ENCODE measurements at regions not wholly inside any gene's neighbourhood (a gene's known extent, or its start where the extent isn't known, plus 50 kb on each side); places are given as distances from the start of the nearest gene placed in this dataset.

DNA sequence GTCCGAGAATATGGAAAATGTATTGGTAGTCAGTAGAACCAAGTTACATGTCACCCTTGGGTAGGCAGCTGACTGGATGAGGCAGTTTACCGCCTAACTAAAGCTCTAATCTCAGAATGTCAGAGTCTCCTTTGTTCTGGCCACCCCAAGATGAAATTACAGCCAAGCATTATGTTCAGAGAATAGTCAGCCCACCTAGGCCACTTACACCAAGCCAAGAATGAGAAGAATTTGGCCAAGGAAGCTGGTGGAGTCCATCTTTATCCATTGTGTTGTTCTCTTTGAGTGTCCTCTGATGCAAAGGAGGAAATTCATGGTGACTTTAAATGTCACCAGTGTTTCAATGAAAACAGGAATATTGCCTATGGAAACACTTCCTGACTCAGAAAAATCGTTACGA lies 275.1 kb upstream of the MAP3K1 start:
- DNase-seq, result no peak

DNA sequence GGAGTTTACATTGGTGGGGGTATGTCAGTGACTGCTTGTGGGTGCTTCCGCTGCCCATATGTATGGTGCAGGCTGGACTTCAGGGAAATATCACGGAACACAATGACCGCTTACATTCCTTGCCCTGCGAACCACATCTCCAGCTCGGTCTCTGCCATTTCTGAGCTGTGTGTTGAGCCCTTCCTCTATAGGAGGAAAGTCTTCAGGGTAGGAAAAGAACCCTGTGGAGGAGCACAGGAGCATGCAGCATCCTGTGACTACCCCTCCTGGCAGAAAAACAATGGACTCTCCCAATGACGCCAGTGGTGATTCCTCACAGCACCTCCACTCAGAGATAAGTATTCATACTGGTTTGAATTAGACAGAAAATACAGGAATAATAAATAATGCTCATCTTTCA lies 276.8 kb upstream of the MAP3K1 start:
- no peak for DNase-seq

DNA sequence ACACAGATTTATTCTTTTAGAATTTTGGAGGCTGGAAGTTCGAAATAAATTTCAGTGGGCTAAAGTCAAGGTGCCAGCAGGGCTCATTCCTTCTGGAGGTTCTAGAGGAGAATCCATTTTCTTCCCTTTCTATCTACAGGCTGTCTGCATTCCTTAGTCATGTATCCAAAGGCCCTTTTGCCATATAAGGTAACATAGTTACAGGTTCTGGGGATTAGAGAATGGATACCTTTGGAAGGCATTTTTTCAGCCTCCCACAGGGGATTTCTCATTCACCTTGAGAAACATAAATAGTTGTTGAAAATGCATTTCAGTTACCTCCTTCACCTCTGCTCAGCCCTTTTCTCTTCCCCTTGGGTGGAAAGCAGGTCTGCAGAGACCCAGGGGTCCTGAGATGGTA lies 280.0 kb upstream of the MAP3K1 start:
- DNase-seq, result no peak

DNA sequence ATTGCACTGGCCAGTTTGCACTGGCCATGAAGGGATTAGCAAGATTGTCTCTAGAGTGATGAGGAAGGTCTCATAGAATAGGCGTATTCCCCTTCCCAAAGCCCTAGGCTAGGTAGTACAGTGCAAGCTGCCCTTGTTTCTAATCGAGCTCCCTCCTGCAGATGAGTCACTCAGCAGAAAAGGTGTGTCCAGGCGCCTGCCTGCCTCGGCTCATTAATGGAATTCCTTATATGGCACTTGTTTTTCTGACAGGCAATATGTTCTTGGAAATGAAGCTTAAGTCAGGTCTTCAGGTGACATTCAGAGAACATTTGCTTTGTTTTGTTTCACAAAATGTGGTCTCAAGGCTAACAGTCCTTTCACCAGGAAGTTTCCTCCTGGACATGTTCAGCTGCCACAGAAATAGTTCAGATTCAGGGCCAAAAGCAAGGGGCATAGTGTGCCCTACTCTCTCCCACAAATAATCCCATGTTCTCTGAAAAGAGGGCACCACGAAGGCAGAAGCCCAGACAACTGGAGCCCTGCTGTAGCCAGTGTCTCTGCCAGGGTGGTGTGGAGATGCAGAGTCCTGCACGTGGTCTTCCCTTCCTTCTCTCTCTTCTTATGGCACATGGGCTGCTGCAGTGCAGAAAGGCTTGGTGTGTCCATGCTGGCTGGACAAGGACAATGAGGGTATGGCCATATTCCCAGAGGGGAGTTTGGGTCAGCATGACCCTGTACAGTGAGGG lies 281.1 kb upstream of the MAP3K1 start:
- DNase-seq, result peak; percentile 40

DNA sequence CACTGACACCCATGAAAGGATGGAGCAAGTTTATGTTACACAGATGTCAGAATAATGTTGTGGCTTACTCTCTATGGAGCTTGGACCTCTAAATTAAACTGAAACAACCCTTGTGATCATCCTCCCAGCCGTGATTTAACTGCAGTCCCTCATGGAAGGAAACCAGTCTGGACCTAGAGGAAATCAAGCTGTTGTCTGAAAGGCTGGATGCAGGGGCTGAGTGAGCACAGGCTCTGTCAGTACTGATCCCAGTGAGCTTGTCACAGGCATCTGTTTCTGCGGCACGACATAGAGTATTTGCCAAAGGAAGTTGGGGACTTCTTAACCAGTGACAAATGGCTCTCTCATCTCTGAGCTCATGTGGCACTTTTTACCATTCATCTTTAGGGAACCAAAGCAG lies 282.9 kb upstream of the MAP3K1 start:
- DNase-seq, result no peak

DNA sequence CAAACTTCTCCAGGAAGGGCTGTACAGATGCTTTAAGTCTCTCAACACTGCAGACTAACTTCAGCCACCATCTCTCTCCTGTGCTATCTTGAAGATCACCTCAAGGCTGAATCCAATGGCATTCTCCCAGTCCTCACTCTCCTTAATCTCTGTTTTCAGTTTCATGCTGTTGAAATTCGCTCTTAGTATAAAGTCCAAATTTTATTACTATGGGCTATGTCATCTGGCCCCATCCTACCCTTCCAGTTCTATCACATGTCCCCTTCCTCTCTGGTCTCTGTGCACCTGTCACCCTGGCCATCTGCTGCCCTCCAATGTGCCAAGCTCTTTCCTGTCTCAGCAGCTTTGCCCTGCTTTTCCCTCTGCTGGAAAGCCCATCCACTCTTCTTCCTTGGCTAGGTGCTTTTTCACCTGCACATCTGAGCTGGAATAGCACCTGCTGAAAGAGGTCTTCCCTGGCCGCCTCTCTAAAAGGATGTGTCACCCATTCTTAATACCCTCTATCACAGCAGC lies 284.7 kb upstream of the MAP3K1 start:
- DNase-seq, result no peak

DNA sequence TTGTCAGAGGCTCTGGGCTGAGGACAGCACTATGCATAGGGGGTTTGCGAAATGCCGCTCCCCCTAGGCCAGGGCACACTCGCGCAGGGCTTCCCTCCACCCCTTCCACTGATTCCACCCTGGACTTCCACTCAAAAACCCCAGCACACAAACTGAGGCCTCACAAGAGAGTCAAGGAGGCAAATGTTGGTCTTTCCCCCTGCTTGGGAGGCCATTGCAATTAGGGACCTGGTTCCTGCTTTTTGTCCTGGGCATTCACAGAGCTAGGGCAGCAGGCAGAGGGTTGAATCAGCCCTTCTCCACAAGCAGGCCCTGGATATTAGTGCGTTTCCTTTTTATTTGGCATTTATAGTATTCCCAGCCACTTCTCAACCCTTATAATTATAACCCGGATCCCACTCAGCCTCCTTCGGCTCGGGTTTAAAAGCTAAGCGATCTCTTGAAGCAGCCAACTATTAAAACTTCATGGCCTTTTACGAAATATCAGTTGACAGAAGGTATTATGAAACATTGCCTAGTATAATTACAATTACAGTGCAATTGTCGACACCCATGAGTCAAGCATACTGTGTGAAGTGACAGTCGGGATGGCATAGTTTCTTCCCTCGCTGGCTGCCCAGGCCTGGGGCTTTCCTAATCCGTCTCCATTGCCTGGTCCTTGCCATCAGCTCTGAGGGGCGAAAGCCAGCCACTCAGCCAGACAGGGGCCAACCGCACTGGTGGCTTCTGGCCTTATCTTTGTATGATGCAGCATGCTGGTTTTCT lies 285.5 kb upstream of the MAP3K1 start:
- DNase-seq, result no peak

DNA sequence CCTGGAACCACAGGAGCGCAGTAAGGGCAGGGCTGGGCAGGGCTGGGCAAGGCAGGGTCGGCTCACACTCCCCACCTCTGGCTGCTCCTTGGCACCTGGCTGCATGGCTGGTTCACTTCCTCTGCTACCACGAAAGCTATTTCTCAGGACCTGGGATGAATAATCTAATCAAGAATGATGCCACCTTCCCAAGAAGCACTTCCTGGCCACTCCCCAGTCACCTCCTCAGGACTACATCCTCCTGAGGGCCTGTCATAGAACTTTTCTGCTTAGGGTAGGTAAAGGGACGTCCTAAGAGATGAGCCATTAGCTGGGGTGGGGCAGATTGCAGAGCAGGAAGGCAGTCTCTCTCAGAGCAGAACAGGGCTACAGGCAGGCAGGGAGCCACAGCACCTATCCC lies 288.2 kb upstream of the MAP3K1 start:
- DNase-seq, result peak; percentile 6

DNA sequence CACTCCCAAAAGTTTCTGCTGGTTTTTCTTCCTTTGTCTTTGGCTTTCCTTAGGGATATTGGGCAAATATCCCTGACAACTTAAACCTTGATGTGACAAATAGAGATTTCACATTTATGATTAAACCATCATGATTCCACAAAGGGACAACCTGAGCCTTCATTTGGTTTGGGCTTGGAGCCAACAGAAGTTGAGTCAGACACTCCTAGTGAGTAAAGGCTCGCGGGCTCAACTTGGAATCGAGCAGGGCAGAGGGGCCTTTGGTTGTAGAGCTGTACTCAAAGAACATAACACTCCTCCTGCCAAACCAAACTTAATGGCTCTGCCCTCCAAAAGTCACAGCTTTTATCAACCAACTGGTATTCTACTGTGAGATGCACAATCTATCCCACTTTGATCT lies 290.2 kb upstream of the MAP3K1 start:
- DNase-seq, result no peak

DNA sequence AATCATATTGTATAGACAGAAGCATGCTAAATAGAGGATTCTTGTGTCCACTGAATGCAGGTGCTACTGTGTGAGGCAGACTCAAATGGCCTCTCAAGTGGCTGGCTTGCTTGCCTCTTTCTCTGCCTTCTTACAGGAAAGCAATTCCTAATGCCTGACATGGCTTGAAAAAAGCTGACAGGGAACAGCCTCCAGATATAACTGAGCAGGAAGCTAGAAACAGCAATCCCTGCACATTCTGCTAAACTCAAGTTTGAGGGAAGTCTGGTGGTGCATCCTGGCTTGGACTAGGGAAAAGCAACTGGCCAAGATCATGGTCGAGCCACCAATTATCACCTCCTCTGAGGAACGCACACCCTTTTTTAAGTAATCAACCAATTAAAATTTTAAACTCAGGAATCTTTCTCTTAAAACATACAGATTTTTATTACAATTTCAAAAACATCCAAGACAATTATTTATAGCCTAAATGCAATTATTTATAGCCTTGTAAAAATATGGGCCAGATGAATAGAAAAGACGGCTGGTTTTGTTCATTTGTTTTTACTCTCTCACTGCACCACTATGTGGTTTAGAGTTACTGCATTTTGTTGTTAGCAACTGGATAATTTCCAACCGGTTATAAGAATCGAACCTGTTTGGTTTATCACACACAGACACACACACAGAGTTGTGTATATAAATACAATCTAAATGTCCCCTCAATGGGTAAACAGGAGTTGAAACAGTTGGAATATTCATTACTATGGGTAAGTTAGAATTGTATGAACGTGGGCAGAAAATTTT lies 290.9 kb upstream of the ANKRD55 start:
- no peak for DNase-seq

DNA sequence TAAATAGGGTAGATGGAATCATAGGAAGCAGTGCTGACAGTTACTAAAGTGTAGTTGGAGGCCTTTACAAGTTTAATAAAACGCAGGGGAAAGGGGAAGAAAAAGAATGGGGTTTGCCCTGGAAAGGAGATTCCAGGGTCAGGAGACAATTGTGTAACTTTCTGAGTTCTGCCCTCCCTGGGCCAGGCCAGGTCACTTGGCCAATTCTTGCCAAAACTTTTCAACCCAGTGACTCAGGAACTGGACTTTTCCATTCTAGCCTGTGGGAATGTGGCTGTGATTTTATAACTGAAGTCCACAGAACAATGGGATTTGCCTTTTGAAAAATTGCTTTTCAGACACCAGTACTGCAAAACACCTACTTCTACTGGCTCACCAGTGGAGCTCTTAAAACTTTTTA lies 289.8 kb upstream of the ANKRD55 start:
- DNase-seq, result no peak

DNA sequence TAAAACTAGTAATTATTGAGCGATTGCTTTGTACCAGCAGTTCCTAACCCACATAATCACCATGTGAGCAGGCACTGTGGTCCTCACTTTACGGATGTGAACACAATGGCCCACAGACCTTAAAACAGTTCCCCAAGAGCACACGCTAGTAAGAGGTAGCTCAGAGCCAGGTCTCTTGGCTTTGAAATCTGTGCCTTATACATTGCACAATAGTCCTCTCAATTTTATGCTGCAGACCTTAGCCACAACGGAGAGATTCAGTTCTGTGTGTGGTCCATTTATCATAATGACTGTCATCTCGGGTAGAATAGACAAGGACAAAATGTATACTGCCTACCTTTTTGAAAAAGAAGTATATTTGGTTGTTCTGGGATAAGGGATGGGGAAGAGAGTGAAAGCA lies 289.0 kb upstream of the ANKRD55 start:
- DNase-seq, result no peak

DNA sequence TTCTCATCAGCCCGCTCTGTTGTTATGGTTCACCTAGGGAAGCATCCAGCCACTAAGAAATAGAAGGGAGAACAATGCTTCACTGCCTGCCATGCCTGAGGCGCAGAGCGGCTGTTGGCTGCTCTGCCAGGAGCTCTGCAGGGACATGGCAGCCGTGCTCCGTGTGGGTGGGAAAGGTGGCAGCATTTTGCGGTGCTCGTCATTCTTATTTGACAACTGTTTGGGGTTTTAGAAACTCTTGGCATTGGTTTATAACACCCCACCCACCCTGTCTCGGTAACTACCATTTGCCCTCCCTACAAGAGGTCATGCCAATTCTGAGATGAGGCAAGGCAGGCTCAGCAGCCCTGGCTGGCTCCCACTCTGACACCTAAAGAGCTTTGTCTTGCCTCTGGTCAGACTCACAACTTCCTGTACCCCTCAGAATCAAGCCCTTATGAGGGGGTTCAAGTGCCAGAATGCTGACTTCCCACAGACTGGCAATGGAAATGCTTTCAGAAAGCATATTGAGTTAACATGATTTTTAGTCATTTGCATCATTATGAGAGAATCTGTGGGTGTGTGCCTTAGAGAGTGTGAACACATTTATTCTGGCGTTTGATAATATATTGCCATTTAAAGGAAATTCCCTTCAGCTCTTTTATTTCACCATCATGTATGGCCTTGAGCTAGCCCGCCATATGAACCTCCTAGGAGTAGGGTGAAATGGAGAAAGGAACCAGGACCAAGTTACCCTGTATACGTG lies 288.0 kb upstream of the ANKRD55 start:
- no peak for DNase-seq

DNA sequence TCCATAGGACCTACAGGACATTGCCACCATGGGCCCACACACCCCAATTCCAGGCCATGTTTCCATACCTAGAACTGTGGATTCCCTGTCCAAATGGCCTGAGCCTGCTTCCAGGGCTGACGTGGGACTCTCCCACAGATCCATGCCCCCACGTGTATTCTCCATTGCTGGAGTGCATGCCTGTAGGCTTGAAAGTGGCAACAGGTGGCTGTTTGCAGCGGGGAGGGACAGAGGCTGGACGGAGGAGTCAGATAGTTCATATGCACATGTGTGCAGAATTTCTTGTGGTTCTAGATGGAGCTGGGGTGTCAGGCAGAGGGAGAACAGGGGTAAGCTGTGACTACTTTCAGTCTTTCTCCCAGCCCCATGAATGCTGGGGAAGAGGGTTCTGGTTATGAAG lies 285.7 kb upstream of the ANKRD55 start:
- no peak for DNase-seq

DNA sequence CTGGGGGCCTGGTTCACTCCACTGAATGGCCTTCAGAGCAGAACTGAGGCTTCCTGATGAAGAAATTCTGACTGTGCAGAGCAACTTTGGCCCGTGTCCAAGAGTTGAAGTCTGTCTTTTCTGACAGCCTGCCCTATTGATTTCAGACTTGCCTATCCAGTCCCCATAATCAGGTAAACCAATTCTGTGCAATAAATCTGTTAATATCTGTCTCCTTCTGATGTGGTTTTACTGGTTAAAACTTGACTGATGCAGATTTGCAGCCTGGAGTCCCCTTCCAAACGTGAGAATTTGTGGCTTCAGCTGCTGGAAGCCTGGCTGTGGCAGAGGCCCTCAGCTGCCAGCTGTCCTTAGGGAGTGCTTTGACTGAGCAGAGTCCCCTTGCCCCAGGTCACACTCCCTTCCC lies 283.9 kb upstream of the ANKRD55 start:
- DNase-seq, result no peak

DNA sequence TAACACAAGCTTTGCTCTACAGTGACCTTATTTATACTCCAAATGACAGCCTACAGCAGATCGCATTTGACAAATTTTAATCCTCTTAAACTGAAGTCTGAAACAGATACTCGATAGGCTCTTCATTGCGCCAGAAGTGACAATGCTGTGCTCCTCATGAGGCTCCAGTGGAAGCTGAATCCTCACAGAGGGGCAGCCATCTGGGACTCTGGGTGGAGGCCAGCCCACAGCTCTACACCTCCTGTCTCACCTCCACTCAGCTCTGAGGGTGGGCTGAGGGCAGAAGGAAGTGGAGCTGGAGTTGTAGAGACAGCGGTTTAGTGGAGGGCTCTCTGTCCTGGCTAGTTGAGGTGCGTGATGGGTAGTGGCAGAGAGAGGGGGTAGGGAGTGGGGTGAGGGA lies 283.3 kb upstream of the ANKRD55 start:
- DNase-seq, result no peak

DNA sequence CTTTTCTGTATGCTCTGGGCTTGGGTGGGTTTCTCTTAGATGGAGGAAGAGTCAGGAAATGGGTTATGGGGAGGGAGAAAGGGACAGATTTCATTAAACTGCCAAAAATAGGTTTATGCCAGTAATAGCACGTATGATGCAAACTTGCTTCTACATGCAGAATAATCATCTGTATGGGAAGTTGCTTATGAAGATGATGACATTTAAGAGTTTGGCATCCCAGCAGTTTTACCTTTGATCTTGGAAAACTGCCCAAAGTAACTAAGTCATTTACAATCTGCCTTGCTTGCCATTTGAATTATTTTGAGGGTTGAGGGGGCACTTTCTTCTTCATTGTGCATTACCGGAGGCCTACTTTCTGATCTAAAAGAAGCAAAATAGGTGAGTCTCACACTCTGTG lies 282.9 kb upstream of the ANKRD55 start:
- no peak for DNase-seq

DNA sequence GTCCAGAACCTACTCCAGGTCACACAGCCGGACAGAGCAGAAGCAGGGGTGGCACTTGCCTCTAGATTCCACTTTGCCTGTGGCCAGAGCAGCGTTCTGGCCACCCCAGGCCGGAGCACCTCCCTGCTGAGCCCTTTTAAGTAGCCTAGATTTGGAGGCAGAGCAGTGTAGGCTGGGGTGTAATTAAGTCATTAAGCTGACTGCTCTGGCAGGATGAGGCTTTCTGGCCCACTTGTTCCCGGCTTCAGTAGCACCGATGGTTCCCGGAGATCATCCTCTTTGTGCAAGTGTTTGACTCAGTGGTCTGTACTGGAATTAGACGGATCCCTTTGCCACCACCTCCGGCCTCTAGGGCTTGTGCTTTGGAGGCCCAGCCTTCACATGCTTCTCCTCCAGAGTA lies 281.9 kb upstream of the ANKRD55 start:
- no peak for DNase-seq

DNA sequence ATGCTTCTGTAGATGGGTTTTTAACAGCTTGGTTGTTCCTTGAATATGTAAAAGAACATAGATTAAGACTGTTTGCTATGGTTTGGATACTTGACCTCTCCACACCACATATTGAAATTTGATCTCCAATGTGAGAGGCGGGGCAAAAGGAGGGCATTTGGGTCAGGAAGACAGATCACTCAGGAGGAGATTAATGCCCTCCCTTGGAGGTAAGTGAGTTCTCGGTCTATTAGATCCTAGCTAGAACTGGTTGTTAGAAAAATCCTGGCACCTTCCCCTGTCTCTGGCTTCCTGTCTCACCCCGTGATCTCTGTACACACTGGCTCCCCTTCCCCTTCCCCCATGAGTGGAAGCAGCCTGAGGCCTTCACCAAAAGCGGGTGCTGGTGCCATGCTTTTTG lies 281.1 kb upstream of the ANKRD55 start:
- DNase-seq, result no peak

DNA sequence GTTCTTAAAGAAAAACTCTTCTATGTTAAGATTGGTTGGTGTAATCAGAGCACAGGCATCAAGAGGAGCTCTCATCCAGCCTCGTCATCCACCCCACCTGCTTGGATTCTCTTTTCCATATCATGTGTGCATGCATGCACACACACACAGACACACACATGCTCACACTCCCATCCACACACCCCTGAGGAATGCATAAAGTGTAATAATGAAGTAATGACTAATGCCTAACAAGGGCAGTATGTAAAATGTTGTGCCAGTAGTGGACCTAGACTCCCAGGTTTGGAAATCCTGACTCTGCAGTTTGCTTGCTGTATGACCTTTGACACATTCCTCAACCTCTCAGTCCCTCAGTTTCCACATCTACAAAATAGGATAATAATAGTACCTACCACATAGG lies 280.0 kb upstream of the ANKRD55 start:
- DNase-seq, result no peak

DNA sequence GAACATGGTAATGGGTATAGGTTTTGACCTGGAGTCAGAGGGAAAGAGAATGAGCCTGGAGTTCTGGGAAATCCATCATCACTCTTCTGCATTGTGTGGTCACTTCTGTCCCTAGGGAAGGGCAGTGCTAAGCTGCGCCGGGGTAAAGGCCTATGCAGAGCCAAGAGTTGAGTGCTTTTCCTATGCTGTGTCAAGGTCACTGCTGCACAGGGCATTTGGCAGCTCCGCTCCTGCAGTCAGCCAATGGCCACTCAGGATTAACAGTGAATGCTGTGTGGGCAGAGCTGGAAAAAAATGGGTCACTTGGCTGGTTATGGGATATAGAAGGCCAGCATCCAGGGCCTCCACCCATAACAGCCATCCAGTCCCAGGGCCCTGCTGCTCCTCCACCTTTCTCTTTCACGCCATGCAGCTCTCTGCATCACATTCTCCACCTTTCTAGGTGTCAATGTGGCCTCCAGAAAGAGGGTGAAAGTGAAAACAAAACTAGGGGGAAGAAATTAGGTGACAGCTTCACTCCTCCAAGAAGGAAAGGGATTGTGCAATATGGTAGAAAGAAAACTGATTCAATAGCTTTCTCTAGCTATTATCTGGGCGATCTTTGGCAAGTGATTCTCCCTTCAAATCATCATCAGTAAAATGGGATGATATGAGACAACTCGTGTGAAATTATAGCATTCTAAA lies 279.3 kb upstream of the ANKRD55 start:
- DNase-seq, result no peak

DNA sequence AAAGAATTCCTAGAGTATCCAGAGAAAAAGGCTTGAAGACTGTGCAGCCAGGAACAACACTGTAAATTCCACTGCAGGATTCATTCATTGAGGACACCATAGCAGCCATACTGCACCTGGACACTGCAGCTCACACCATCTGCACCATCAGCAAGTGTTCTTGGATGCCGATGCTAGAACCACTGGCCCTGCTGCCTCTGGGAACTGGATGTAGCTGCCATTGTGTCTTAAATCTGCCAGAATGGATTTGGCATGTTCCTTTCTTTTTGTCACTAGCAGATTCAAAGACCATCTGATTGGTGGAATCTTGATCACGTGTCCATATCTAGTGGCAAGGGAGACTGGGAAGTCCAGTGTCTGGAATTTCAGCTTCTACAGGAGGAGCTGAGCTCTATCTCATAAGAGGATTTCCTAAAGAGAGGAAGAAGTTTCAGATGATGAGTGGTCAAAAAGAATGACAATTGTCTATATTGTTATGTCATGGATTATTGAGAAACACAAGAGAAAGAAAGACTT lies 278.3 kb upstream of the ANKRD55 start:
- no peak for DNase-seq

Data from activated effector memory CD4-positive, alpha-beta T cell treated with Interleukin-2 at 50 U/mL for 16 hours (primary cell).